Fibroblast of lung (primary cell): ENCODE measurements at regions not wholly inside any gene's neighbourhood (a gene's known extent, or its start where the extent isn't known, plus 50 kb on each side); places are given as distances from the start of the nearest gene placed in this dataset.
"Not testable (repeated sequence)": the region's sequence is repeated elsewhere in the genome, so short reads cannot be mapped to it uniquely, and the experiment has no call there.

Experiments used
- EZH2 ChIP-seq: IDR thresholded peaks from 2 replicates; pipeline ENCODE4 v1.5.1; 2012; ENCODE audit warnings: low read length, control low read depth, mild to moderate bottlenecking; ENCODE audit errors: missing control alignments
- TF ChIP-seq, protein P1 (sequence below), 2 donors: IDR thresholded peaks in 1 of 2; conservative IDR thresholded peaks in 1 of 2; 1 replicate in 1 of 2; 2 replicates in 1 of 2; pipeline ENCODE4 v1.5.1; 2011 to 2012; ENCODE audit warnings: low read length in 2 of 2, control low read depth in 1 of 2, inconsistent platforms in 1 of 2, low read depth in 1 of 2, mild to moderate bottlenecking in 1 of 2

DNA sequence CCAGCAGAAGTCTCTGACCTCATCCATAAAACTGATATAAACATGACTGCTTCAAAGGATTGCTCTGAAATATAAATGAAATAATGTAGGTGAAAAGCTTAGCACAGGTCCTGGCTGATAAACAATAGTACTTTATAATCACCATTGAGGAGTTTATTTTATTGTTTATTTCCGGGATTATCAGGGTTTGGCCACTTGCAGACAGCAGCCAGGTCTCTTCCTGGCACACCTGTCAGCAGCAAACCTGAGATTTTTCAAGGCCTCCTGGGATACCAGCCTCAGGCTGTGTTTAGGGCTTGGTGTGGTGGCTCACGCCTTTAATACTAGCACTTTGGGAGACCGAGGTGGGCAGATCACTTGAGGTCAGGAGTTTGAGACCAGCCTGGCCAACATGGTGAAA, 181.6 kb upstream of the IRF2BP2 start:
- TF ChIP-seq, protein P1, sequence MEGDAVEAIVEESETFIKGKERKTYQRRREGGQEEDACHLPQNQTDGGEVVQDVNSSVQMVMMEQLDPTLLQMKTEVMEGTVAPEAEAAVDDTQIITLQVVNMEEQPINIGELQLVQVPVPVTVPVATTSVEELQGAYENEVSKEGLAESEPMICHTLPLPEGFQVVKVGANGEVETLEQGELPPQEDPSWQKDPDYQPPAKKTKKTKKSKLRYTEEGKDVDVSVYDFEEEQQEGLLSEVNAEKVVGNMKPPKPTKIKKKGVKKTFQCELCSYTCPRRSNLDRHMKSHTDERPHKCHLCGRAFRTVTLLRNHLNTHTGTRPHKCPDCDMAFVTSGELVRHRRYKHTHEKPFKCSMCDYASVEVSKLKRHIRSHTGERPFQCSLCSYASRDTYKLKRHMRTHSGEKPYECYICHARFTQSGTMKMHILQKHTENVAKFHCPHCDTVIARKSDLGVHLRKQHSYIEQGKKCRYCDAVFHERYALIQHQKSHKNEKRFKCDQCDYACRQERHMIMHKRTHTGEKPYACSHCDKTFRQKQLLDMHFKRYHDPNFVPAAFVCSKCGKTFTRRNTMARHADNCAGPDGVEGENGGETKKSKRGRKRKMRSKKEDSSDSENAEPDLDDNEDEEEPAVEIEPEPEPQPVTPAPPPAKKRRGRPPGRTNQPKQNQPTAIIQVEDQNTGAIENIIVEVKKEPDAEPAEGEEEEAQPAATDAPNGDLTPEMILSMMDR (conservative IDR thresholded peaks at IDR 0.05 in 1 of 2, IDR thresholded peaks at IDR 0.05 in 1 of 2; ENCODE audit: low read depth in 1 of 2, low read length in 2 of 2) = not testable (repeated sequence)
- TF ChIP-seq EZH2 = not testable (repeated sequence)
